ENCODE measurements at regions not wholly inside any gene's neighbourhood (a gene's known extent, or its start where the extent isn't known, plus 50 kb on each side); places are given as distances from the start of the nearest gene placed in this dataset.

GRCh38 chr4:182188622-182189021 lies 54.6 kb upstream of the TENM3 start (continued):
- TF ChIP-seq FOXK2 (IDR thresholded peaks at IDR 0.05): no peak
- TF ChIP-seq ZNF24 (IDR thresholded peaks at IDR 0.05): no peak
- no peak for TF ChIP-seq NRF1 (conservative IDR thresholded peaks at IDR 0.05; ENCODE audit: low read depth, low read length)
- TF ChIP-seq, protein P1, sequence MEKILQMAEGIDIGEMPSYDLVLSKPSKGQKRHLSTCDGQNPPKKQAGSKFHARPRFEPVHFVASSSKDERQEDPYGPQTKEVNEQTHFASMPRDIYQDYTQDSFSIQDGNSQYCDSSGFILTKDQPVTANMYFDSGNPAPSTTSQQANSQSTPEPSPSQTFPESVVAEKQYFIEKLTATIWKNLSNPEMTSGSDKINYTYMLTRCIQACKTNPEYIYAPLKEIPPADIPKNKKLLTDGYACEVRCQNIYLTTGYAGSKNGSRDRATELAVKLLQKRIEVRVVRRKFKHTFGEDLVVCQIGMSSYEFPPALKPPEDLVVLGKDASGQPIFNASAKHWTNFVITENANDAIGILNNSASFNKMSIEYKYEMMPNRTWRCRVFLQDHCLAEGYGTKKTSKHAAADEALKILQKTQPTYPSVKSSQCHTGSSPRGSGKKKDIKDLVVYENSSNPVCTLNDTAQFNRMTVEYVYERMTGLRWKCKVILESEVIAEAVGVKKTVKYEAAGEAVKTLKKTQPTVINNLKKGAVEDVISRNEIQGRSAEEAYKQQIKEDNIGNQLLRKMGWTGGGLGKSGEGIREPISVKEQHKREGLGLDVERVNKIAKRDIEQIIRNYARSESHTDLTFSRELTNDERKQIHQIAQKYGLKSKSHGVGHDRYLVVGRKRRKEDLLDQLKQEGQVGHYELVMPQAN (conservative IDR thresholded peaks at IDR 0.05): no peak

- DNase-seq (ENCODE audit: low read depth, low spot score) (no peak), FAIRE-seq (no peak), ATAC-seq (no peak)
- in situ Hi-C loops (cut with MboI): no loop called here
- Histone ChIP-seq H3K36me3 (ENCODE audit: control insufficient read depth in 2 of 2, insufficient read depth in 2 of 2, low read length in 1 of 2) (no peaks in the 10 kb centered on the region), H3K27me3 (replicated peaks in 1 of 2; ENCODE audit: control insufficient read depth in 2 of 2, insufficient read depth in 2 of 2, low read length in 1 of 2) (no peaks in the 10 kb centered on the region), H3K9ac (ENCODE audit: control insufficient read depth, insufficient read depth, low read length) (no peak overlapping the region), H3K4me2 (ENCODE audit: control insufficient read depth, insufficient read depth) (no peak overlapping the region), H3K79me2 (ENCODE audit: control insufficient read depth, insufficient read depth, low read length) (no peaks in the 10 kb centered on the region), H2AFZ (ENCODE audit: control insufficient read depth, low read depth, low read length) (no peak overlapping the region), H3K27ac (ENCODE audit: control insufficient read depth, insufficient read depth) (no peak overlapping the region), H4K20me1 (ENCODE audit: control insufficient read depth, insufficient read depth) (no peaks in the 10 kb centered on the region), H3K4me3 (no peak overlapping the region), H3K4me1 (ENCODE audit: control insufficient read depth, insufficient read depth, low read length) (no peaks in the 10 kb centered on the region), H3K9me3 (replicated peaks; ENCODE audit: control insufficient read depth, insufficient read depth, low read length) (no peaks in the 10 kb centered on the region)
- TF ChIP-seq, protein P2, sequence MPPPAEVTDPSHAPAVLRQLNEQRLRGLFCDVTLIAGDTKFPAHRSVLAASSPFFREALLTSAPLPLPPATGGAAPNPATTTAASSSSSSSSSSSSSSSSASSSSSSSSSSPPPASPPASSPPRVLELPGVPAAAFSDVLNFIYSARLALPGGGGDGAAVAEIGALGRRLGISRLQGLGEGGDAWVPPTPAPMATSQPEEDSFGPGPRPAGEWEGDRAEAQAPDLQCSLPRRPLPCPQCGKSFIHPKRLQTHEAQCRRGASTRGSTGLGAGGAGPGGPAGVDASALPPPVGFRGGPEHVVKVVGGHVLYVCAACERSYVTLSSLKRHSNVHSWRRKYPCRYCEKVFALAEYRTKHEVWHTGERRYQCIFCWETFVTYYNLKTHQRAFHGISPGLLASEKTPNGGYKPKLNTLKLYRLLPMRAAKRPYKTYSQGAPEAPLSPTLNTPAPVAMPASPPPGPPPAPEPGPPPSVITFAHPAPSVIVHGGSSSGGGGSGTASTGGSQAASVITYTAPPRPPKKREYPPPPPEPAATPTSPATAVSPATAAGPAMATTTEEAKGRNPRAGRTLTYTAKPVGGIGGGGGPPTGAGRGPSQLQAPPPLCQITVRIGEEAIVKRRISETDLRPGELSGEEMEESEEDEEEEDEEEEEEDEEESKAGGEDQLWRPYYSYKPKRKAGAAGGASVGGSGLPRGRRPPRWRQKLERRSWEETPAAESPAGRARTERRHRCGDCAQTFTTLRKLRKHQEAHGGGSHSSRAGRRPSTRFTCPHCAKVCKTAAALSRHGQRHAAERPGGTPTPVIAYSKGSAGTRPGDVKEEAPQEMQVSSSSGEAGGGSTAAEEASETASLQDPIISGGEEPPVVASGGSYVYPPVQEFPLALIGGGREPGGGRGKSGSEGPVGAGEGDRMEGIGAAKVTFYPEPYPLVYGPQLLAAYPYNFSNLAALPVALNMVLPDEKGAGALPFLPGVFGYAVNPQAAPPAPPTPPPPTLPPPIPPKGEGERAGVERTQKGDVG (CRISPR knock-in tag; IDR thresholded peaks at IDR 0.05): no peak
- TF ChIP-seq POLR2A (IDR thresholded peaks at IDR 0.05; ENCODE audit: low read depth, low read length): no peak
- no peak for TF ChIP-seq CEBPB (IDR thresholded peaks at IDR 0.05; ENCODE audit: borderline replicate concordance in 1 of 2, low read depth in 2 of 2, low read length in 2 of 2)
- TF ChIP-seq, protein P3, sequence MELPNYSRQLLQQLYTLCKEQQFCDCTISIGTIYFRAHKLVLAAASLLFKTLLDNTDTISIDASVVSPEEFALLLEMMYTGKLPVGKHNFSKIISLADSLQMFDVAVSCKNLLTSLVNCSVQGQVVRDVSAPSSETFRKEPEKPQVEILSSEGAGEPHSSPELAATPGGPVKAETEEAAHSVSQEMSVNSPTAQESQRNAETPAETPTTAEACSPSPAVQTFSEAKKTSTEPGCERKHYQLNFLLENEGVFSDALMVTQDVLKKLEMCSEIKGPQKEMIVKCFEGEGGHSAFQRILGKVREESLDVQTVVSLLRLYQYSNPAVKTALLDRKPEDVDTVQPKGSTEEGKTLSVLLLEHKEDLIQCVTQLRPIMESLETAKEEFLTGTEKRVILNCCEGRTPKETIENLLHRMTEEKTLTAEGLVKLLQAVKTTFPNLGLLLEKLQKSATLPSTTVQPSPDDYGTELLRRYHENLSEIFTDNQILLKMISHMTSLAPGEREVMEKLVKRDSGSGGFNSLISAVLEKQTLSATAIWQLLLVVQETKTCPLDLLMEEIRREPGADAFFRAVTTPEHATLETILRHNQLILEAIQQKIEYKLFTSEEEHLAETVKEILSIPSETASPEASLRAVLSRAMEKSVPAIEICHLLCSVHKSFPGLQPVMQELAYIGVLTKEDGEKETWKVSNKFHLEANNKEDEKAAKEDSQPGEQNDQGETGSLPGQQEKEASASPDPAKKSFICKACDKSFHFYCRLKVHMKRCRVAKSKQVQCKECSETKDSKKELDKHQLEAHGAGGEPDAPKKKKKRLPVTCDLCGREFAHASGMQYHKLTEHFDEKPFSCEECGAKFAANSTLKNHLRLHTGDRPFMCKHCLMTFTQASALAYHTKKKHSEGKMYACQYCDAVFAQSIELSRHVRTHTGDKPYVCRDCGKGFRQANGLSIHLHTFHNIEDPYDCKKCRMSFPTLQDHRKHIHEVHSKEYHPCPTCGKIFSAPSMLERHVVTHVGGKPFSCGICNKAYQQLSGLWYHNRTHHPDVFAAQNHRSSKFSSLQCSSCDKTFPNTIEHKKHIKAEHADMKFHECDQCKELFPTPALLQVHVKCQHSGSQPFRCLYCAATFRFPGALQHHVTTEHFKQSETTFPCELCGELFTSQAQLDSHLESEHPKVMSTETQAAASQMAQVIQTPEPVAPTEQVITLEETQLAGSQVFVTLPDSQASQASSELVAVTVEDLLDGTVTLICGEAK (IDR thresholded peaks at IDR 0.05; ENCODE audit: borderline replicate concordance): no peak
- TF ChIP-seq POLR2AphosphoS2 (IDR thresholded peaks at IDR 0.05; ENCODE audit: low read depth, low read length): no peak
- WGBS (ENCODE audit: insufficient coverage, insufficient replicate concordance, low lambda C conversion rate, missing lambda C conversion rate): 25% methylated on average over 8 of the region's 8 CpGs
- intact Hi-C loops (cut with micrococcal nuclease; ENCODE audit: unreplicated experiment): no loop called here
- no TSS peak for BruUV-seq (replicated peaks)
- SMC1A ChIA-PET (ENCODE audit: uncharacterized antibody, unreplicated experiment): no interaction called here
- POLR2A ChIA-PET: no interaction called here
- CTCF ChIA-PET: interaction anchor here (0.5 kb wide), 1 partner anchor 873 kb away, joined by 3 read pairs; no protein-coding TSS in a partner anchor
- RAD21 ChIA-PET (ENCODE audit: unreplicated experiment): no interaction called here
Observed at GRCh38 chr4:182189103-182189878, 53.9 kb upstream of the TENM3 start.

Data from GM12878 (cell line).